Astrocyte of the cerebellum (primary cell): ENCODE measurements at regions not wholly inside any gene's neighbourhood (a gene's known extent, or its start where the extent isn't known, plus 50 kb on each side); places are given as distances from the start of the nearest gene placed in this dataset.

ENCODE experiments used
- DNase-seq: peaks from one replicate; pipeline ENCODE4 v3.0.0-alpha.2; 2011; ENCODE audit warnings: low read depth
- H3K4me3 ChIP-seq: 2 replicates; pipeline ENCODE4 v1.5.1; 2011; ENCODE audit warnings: mild to moderate bottlenecking, low read depth, low read length, moderate library complexity
- CTCF ChIP-seq: IDR thresholded peaks from 2 replicates; pipeline ENCODE4 v1.5.1; 2012; ENCODE audit warnings: low read length, low read depth, moderate library complexity, mild to moderate bottlenecking; ENCODE audit errors: missing control alignments
- in situ Hi-C: cut with HindIII; loops from 2 replicates; pipeline ENCODE4 v1.10.0; 2017; ENCODE audit warnings: low sequenced_read_pairs

DNA sequence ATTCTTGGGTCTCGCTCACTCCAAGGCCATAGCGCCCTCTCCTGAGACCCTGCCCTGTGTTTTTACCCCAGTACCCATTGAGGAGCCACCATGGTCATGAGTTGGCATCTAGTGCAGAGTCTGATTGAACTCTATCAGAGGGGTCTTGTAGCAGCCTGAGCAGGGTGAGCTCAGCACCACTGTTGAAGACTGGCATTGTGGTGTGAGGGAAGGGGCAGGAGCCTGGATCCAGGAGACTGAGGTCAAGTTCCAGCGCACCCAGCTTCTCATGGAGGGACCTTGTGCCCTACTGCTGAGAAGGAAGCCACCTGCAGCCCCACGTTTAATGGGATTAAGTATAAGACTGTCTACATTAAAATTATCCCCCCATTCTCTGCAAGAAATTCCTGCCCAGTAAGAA, 65.8 kb upstream of the LARS2 start:
- in situ Hi-C loops, result no loop called here
- no peak for DNase-seq
- TF ChIP-seq CTCF, result no peak
- no peak overlapping the region for H3K4me3 ChIP-seq

- no peak for TF ChIP-seq CTCF
- H3K4me3 ChIP-seq, result no peak overlapping the region
- no peak for DNase-seq
- in situ Hi-C loops, result no loop called here
Measured at GRCh38 chr3:45325676-45326075, 62.7 kb upstream of the LARS2 start.

DNA sequence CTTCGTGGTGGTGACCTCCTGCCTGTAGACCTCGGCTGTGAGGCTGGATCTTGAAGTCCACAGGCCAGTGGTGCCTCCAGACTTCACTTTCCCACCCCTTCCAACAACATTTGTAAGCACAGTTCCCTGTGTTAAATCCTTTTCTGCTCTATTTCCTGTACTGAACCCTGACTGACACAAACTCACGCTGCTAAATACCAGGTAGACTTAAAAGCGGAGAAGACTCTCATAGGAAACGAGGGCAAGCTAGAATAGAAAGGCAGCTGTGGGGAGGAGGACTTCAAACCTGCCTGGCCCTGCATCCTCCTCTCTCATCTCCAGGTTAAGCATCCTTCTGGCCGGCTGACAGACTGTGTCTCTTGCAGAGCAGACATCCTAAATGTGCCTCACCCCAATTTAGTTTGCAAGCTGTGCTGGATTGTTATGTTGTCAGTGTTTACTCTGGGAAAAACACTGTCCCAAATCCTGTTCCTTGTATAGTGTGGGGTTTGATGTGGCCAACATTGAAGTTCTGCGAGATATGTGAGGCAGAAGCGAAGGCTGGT, 58.5 kb upstream of the LARS2 start:
- no peak for DNase-seq
- H3K4me3 ChIP-seq, result no peak overlapping the region
- TF ChIP-seq CTCF, result no peak
- in situ Hi-C loops, result no loop called here

- no peak for TF ChIP-seq CTCF
Measured at GRCh38 chr3:45330510-45331295, 57.7 kb upstream of the LARS2 start.

DNA sequence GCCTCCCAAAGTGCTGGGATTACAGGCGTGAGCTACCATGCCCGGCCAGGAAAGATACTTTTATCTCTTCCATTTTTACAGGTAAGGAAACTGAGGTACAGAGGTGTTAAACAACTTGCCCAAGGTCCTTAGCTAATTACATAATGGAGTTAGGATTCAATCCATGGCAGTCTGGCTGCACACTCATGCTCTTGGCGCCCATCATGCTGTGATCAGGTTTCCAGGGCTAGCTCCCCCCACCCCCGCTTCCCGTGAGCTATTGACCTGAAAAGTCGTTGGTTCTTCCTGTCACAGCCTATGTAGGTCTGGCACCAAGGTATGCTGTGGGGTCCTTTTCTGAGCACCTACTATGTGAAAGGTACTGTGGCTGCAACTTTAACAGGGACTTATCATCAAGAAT, 55.9 kb upstream of the LARS2 start:
- no peak overlapping the region for H3K4me3 ChIP-seq
- no peak for DNase-seq
- TF ChIP-seq CTCF, result no peak
- in situ Hi-C loops, result no loop called here

More at GRCh38 chr3:45330510-45331295, 57.7 kb upstream of the LARS2 start:
- no peak overlapping the region for H3K4me3 ChIP-seq
- in situ Hi-C loops, result no loop called here
- peak; percentile 16 for DNase-seq

DNA sequence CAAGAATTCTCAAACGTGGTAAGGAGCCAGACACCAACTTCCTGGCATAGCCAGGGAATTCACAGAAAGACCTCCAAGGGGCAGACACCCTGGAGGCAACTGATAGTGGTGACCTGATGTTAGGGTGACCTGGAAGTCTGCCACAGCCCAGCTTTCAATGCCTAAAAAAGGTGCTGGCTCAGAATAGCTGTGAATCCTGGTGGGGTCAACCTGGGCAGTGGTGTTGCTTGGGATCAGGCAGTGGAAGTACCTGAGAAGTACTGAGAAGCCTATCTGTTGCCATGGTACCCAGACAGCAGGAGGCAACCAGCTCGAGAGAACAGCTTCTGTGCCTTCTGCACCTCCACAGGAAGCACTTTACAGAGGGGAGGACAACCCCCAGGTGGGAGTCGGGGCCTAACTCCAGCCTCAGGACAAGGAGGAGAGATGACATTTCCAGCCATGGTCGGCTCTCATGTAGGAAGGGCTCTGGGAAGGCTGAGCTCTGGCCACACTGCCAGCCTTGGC, 55.4 kb upstream of the LARS2 start:
- TF ChIP-seq CTCF, result no peak
- no peak overlapping the region for H3K4me3 ChIP-seq
- in situ Hi-C loops, result no loop called here
- no peak for DNase-seq
